Lower leg skin (tissue), 3 donors: ENCODE measurements at regions not wholly inside any gene's neighbourhood (a gene's known extent, or its start where the extent isn't known, plus 50 kb on each side); places are given as distances from the start of the nearest gene placed in this dataset.

Experiments used
- CTCF ChIP-seq, 3 donors: fragments of 450-650 bp; IDR thresholded peaks; one replicate each; pipeline ENCODE4 v1.5.1; 2016; ENCODE audit warnings: antibody characterized with exemption in 3 of 3, mild to moderate bottlenecking in 3 of 3, moderate library complexity in 2 of 3
- POLR2A ChIP-seq, 2 donors: fragments of 450-650 bp; IDR thresholded peaks; one replicate each; pipeline ENCODE4 v1.6.1; 2016 to 2017; ENCODE audit warnings: antibody characterized with exemption in 2 of 2, mild to moderate bottlenecking in 1 of 2, moderate library complexity in 1 of 2

- TF ChIP-seq POLR2A (IDR thresholded peaks at IDR 0.05) (no peak), CTCF (IDR thresholded peaks at IDR 0.05) (no peak)
Measured at GRCh38 chrX:99795495-99795894, 614.6 kb downstream of the PCDH19 start.
